HPDE6-E6E7 (cell line): ENCODE measurements at regions not wholly inside any gene's neighbourhood (a gene's known extent, or its start where the extent isn't known, plus 50 kb on each side); places are given as distances from the start of the nearest gene placed in this dataset.

Source experiments
- DNase-seq: peaks from one replicate; pipeline ENCODE4 v3.0.0; 2011; ENCODE audit warnings: missing footprints; ENCODE audit errors: extremely low spot score

GRCh38 chr17:17398188-17398942 is 78.4 kb upstream of the MED9 start:
- DNase-seq, result no peak

GRCh38 chr17:17398943-17399926 is 77.6 kb upstream of the MED9 start:
- DNase-seq, result no peak

- DNase-seq, result no peak
Measured at GRCh38 chr17:17400070-17400469, 76.7 kb upstream of the MED9 start.

GRCh38 chr17:17400566-17401184 is 76.1 kb upstream of the MED9 start:
- DNase-seq, result no peak

- DNase-seq, result no peak
Measured at GRCh38 chr17:17401271-17401781, 75.5 kb upstream of the MED9 start.

- DNase-seq, result no peak
Measured at GRCh38 chr17:17402558-17402957, 74.2 kb upstream of the MED9 start.

- no peak for DNase-seq
Measured at GRCh38 chr17:17403065-17403464, 73.7 kb upstream of the MED9 start.

GRCh38 chr17:17403899-17404576 is 72.8 kb upstream of the MED9 start:
- no peak for DNase-seq

- DNase-seq, result no peak
Measured at GRCh38 chr17:17405673-17406072, 71.1 kb upstream of the MED9 start.

GRCh38 chr17:17406225-17406624 is 70.6 kb upstream of the MED9 start:
- no peak for DNase-seq

GRCh38 chr17:17408236-17408794 is 68.5 kb upstream of the MED9 start:
- DNase-seq, result peak; percentile 32

- DNase-seq, result no peak
Measured at GRCh38 chr17:17410357-17410756, 66.4 kb upstream of the MED9 start.

- no peak for DNase-seq
Measured at GRCh38 chr17:17411692-17412091, 65.1 kb upstream of the MED9 start.

- peak; percentile 40 for DNase-seq
Measured at GRCh38 chr17:17412326-17412725, 64.5 kb upstream of the MED9 start.

- no peak for DNase-seq
Measured at GRCh38 chr17:17413215-17413792, 63.5 kb upstream of the MED9 start.

- no peak for DNase-seq
Measured at GRCh38 chr17:17413821-17414220, 63.0 kb upstream of the MED9 start.

- DNase-seq, result no peak
Measured at GRCh38 chr17:17414341-17414805, 62.4 kb upstream of the MED9 start.

GRCh38 chr17:17415006-17415405 is 61.8 kb upstream of the MED9 start:
- DNase-seq, result no peak

GRCh38 chr17:17416007-17416399 is 60.8 kb upstream of the MED9 start:
- peak; percentile 67 for DNase-seq
